Activated B cell treated with CpG ODN at 0.5 μM for 24 hours (primary cell): ENCODE measurements at regions not wholly inside any gene's neighbourhood (a gene's known extent, or its start where the extent isn't known, plus 50 kb on each side); places are given as distances from the start of the nearest gene placed in this dataset.
"Not testable (repeated sequence)": the region's sequence is repeated elsewhere in the genome, so short reads cannot be mapped to it uniquely, and the experiment has no call there.

Experiments
- ATAC-seq: fragments of 200-7000 bp; cut with Tn5 transposase; one replicate; pipeline ENCODE4 v1.10.0; 2021; ENCODE audit warnings: low read depth, mild to moderate bottlenecking, moderate library complexity
- CTCF ChIA-PET: fragments of 350-600 bp; sonication (Branson Sonifier 250); formaldehyde crosslinking; loops from one replicate; lab custom pipeline; 2021; ENCODE audit warnings: antibody characterized with exemption; lab: Charles Lee
- POLR2A ChIA-PET: fragments of 350-600 bp; sonication (Branson Sonifier 250); formaldehyde crosslinking; loops from one replicate; lab custom pipeline; 2021; ENCODE audit warnings: antibody characterized with exemption; lab: Charles Lee
- DNase-seq: peaks from one replicate; pipeline ENCODE4 v3.0.0; 2022
- H3K27ac Mint-ChIP-seq: one replicate; pipeline ENCODE4 v1.8.0; 2020; ENCODE audit warnings: mixed read lengths
- H3K27me3 Mint-ChIP-seq: one replicate; pipeline ENCODE4 v1.8.0; 2021; ENCODE audit warnings: mixed read lengths
- H3K36me3 Mint-ChIP-seq: one replicate; pipeline ENCODE4 v1.8.0; 2021; ENCODE audit warnings: low read depth, mixed read lengths
- H3K4me1 Mint-ChIP-seq: one replicate; pipeline ENCODE4 v1.8.0; 2021; ENCODE audit warnings: mixed read lengths
- H3K4me3 Mint-ChIP-seq: one replicate; pipeline ENCODE4 v1.8.0; 2020; ENCODE audit warnings: mild to moderate bottlenecking, mixed read lengths
- H3K9me3 Mint-ChIP-seq: one replicate; pipeline ENCODE4 v1.8.0; 2020; ENCODE audit warnings: mixed read lengths
- CTCF ChIP-seq: fragments of 200-600 bp; IDR thresholded peaks from one replicate; pipeline ENCODE4 v1.8.0; 2022; ENCODE audit warnings: antibody characterized with exemption, mild to moderate bottlenecking
- intact Hi-C: fragments of 100-400 bp; cut with micrococcal nuclease; formaldehyde crosslinking; loops from one replicate; pipeline ENCODE4 v1.15.1; 2024

GRCh38 chrX:16333453-16333852 is 166.2 kb downstream of the MAGEB17 start:
- H3K4me3 Mint-ChIP-seq, result no peak overlapping the region
- ATAC-seq (no peak), DNase-seq (no peak)
- H3K27me3 Mint-ChIP-seq, result no peaks in the 10 kb centered on the region
- intact Hi-C loops, result no loop called here
- no peaks in the 10 kb centered on the region for H3K9me3 Mint-ChIP-seq
- ChIA-PET CTCF (no interaction called here), POLR2A (no interaction called here)
- no peak for TF ChIP-seq CTCF
- H3K4me1 Mint-ChIP-seq, result no peaks in the 10 kb centered on the region
- no peak overlapping the region for H3K27ac Mint-ChIP-seq
- H3K36me3 Mint-ChIP-seq, result no peaks in the 10 kb centered on the region

DNA sequence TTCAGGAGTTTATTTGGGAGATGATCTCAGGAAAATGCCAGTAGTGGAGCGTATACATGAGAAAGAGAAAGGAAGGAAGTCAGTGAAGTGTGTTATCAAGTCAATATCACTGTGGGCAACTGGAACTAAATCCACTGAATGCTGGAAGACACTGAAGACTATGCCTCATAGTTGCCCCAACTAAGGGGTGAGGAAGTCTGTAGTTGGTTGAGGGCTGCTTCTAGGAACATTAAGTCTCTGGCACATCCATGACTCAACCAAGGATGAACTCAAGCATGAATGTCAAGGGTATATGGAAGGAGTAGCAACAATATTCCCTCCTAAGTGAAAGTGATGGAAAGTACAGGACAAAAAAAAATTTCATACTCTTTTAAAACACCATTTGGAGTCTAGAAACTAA is 167.9 kb downstream of the MAGEB17 start:
- TF ChIP-seq CTCF, result no peak
- CTCF ChIA-PET, result no interaction called here
- intact Hi-C loops, result no loop called here
- POLR2A ChIA-PET, result no interaction called here
- Mint-ChIP-seq H3K27ac (no peak overlapping the region), H3K4me3 (no peak overlapping the region), H3K27me3 (no peaks in the 10 kb centered on the region), H3K36me3 (no peaks in the 10 kb centered on the region), H3K4me1 (no peaks in the 10 kb centered on the region), H3K9me3 (no peaks in the 10 kb centered on the region)
- DNase-seq (no peak), ATAC-seq (no peak)

DNA sequence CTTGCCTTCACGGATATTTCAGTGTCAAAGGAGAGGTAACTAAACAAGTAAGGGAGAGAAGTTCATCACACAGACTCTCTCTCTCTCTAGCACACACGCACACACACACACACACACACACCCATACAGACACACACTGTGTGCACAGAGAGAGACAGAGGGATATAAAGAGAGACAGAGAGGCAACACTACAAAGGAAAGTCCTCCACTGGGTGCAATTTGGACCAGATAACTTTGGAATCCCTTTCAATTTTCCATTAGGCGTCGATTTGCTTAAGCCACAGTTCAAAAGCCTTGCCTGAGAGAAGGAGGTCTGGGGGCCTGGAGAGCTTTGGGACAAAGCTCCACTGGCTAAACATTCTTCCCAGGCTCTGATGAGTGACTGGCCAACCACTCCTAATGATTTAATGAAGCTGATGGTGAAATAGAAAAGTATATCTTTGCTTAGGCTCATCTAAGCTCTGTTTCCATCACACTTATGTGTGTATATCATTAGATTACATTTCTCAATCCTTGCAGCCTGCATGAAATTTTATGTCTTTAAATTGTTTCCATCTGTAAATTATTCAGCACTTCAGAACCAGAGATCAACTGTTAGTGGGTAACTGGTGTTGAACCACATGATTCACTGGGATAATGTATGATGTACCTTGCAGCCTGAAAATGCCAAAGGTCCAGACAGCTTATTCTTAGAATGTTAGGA is 180.8 kb downstream of the MAGEB17 start:
- ChIA-PET POLR2A (no interaction called here), CTCF (no interaction called here)
- no peaks in the 10 kb centered on the region for H3K4me1 Mint-ChIP-seq
- H3K27me3 Mint-ChIP-seq, result peaks cover 5% of the 10 kb centered on the region
- no peaks in the 10 kb centered on the region for H3K9me3 Mint-ChIP-seq
- H3K27ac Mint-ChIP-seq, result no peak overlapping the region
- intact Hi-C loops, result no loop called here
- no peak for DNase-seq
- H3K36me3 Mint-ChIP-seq, result no peaks in the 10 kb centered on the region
- no peak overlapping the region for H3K4me3 Mint-ChIP-seq
- TF ChIP-seq CTCF, result no peak
- ATAC-seq, result no peak

DNA sequence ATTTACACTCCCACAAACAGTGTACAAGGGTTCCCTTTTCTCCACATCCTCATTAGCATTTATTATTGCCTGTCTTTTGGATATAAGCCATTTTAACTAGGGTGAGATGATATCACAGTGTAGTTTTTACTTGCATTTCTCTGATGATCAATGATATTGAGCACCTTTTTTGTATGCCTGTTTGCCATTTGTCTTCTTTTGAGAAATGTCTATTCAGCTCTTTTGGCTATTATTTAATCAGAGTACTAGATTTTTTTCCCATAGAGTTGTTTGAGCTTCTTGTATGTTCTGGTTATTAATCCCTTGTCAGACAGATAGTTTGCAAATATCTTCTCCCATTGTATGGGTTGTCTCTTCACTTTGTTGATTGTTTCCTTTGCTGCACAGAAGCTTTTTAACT is 190.6 kb downstream of the MAGEB17 start:
- TF ChIP-seq CTCF, result no peak
- ChIA-PET POLR2A (no interaction called here), CTCF (no interaction called here)
- DNase-seq (no peak), ATAC-seq (no peak)
- Mint-ChIP-seq H3K4me3 (no peak overlapping the region), H3K27me3 (no peaks in the 10 kb centered on the region), H3K27ac (no peak overlapping the region), H3K4me1 (no peaks in the 10 kb centered on the region), H3K36me3 (no peaks in the 10 kb centered on the region), H3K9me3 (no peaks in the 10 kb centered on the region)
- intact Hi-C loops, result no loop called here

GRCh38 chrX:16360056-16360455 is 192.8 kb downstream of the MAGEB17 start:
- POLR2A ChIA-PET, ATAC-seq, H3K4me1 Mint-ChIP-seq, H3K9me3 Mint-ChIP-seq, H3K4me3 Mint-ChIP-seq, H3K27ac Mint-ChIP-seq, intact Hi-C loops, H3K36me3 Mint-ChIP-seq, H3K27me3 Mint-ChIP-seq, CTCF ChIA-PET, DNase-seq: not testable (repeated sequence)

GRCh38 chrX:16368696-16369095 is 201.4 kb downstream of the MAGEB17 start:
- no peak for DNase-seq
- CTCF ChIA-PET, result no interaction called here
- H3K4me3 Mint-ChIP-seq, result no peak overlapping the region
- intact Hi-C loops, result no loop called here
- no peaks in the 10 kb centered on the region for H3K9me3 Mint-ChIP-seq
- ATAC-seq, result no peak
- H3K36me3 Mint-ChIP-seq, result no peaks in the 10 kb centered on the region
- no peaks in the 10 kb centered on the region for H3K27me3 Mint-ChIP-seq
- POLR2A ChIA-PET, result no interaction called here
- H3K4me1 Mint-ChIP-seq, result no peaks in the 10 kb centered on the region
- no peak overlapping the region for H3K27ac Mint-ChIP-seq
- no peak for TF ChIP-seq CTCF
